ENCODE measurements at regions not wholly inside any gene's neighbourhood (a gene's known extent, or its start where the extent isn't known, plus 50 kb on each side); places are given as distances from the start of the nearest gene placed in this dataset.

DNA sequence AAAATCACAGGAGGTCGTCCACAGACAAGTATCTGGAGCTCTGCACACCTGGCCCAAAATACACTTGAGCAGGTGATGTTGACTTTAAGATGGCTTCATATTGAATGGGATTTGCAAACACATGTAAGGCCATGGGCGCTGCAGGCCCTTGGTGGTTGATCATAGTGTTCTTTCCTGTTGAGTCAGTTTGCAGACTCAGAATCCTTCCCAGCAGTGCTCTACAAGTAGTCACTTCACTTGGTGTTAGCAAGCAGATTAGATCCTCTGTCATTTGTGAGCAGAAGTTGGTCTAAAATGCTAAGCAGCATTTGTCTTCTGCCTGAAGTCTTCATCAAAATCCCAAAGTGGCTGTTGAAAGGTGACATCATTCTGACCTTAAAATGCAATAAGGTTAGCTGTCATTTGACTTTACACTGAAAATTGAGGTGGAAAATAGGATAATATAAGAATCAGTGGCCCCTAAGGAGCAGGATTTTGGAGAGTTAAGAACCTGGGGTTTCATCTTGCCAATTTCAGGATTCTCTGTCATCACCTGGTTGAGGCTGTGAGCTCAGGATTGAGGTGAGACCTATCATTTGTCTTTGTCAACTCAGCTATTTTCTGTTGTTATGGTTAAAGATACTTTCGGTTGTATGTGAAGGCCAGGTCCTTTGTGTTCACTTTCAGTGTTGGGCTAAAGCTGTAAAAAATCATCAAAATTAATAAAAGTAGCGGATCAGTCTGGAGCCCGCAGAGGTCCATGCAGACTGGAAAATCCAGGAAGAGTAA is 114.5 kb downstream of the LRRC70 start:
- DNase-seq = no peak
- no peaks in the 10 kb centered on the region for H3K36me3 ChIP-seq
- no peak overlapping the region for H3K27ac ChIP-seq
- TF ChIP-seq, protein P1, sequence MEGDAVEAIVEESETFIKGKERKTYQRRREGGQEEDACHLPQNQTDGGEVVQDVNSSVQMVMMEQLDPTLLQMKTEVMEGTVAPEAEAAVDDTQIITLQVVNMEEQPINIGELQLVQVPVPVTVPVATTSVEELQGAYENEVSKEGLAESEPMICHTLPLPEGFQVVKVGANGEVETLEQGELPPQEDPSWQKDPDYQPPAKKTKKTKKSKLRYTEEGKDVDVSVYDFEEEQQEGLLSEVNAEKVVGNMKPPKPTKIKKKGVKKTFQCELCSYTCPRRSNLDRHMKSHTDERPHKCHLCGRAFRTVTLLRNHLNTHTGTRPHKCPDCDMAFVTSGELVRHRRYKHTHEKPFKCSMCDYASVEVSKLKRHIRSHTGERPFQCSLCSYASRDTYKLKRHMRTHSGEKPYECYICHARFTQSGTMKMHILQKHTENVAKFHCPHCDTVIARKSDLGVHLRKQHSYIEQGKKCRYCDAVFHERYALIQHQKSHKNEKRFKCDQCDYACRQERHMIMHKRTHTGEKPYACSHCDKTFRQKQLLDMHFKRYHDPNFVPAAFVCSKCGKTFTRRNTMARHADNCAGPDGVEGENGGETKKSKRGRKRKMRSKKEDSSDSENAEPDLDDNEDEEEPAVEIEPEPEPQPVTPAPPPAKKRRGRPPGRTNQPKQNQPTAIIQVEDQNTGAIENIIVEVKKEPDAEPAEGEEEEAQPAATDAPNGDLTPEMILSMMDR (IDR thresholded peaks at IDR 0.05) = no peak
- H3K4me1 ChIP-seq = no peaks in the 10 kb centered on the region
- H3K27me3 ChIP-seq = no peaks in the 10 kb centered on the region
- no peaks in the 10 kb centered on the region for H3K9me3 ChIP-seq
- intact Hi-C loops (cut with DNase I; ENCODE audit: low total_unique reads) = no loop called here
- H3K4me3 ChIP-seq = no peak overlapping the region

DNA sequence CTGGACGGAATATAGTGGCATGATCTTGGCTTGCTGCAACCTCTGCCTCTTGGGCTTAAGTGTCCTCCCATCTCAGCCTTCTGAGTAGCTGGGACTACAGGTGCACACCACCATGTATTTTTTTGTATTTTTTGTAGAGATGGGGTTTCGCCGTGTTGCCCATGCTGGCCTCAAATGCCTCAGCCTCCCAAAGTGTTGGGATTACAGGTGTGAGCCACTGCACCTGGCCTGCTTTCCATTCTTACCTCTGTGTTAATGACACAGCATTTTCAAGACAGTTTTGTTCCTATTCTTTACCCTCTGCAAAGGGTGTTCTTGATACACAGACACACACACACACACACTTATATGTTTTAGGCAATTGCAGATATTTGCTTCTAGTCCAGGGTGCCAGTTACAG is 113.3 kb downstream of the LRRC70 start:
- no peaks in the 10 kb centered on the region for H3K4me1 ChIP-seq
- no peaks in the 10 kb centered on the region for H3K27me3 ChIP-seq
- TF ChIP-seq, protein P1 (IDR thresholded peaks at IDR 0.05) = no peak
- no peaks in the 10 kb centered on the region for H3K36me3 ChIP-seq
- H3K27ac ChIP-seq = no peak overlapping the region
- no peak overlapping the region for H3K4me3 ChIP-seq
- no peak for DNase-seq
- no peaks in the 10 kb centered on the region for H3K9me3 ChIP-seq
- intact Hi-C loops (cut with DNase I; ENCODE audit: low total_unique reads) = no loop called here

DNA sequence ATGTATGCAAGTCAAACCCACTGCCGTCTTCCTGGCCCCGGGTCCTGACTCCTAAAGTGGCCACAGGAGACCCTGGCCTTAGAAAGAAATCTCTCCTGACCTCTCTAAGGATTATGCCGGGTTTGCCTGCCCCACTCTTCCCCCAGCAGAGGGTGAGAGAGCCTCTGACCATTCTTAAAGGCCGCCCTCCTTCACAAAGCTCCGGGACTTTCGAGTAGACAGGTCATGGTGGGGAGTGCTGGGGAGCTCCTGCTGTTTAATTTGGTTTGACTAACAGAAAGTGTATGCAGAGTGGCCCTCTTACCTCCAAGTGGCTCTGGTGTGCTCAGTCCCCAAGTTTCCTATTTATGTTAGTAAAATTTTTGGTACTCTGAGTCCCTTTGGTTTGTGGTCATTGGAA is 111.8 kb downstream of the LRRC70 start:
- no peaks in the 10 kb centered on the region for H3K36me3 ChIP-seq
- H3K9me3 ChIP-seq = no peaks in the 10 kb centered on the region
- H3K4me3 ChIP-seq = no peak overlapping the region
- no peaks in the 10 kb centered on the region for H3K4me1 ChIP-seq
- intact Hi-C loops (cut with DNase I; ENCODE audit: low total_unique reads) = no loop called here
- TF ChIP-seq, protein P1 (IDR thresholded peaks at IDR 0.05) = no peak
- no peak overlapping the region for H3K27ac ChIP-seq
- no peaks in the 10 kb centered on the region for H3K27me3 ChIP-seq
- DNase-seq = no peak

DNA sequence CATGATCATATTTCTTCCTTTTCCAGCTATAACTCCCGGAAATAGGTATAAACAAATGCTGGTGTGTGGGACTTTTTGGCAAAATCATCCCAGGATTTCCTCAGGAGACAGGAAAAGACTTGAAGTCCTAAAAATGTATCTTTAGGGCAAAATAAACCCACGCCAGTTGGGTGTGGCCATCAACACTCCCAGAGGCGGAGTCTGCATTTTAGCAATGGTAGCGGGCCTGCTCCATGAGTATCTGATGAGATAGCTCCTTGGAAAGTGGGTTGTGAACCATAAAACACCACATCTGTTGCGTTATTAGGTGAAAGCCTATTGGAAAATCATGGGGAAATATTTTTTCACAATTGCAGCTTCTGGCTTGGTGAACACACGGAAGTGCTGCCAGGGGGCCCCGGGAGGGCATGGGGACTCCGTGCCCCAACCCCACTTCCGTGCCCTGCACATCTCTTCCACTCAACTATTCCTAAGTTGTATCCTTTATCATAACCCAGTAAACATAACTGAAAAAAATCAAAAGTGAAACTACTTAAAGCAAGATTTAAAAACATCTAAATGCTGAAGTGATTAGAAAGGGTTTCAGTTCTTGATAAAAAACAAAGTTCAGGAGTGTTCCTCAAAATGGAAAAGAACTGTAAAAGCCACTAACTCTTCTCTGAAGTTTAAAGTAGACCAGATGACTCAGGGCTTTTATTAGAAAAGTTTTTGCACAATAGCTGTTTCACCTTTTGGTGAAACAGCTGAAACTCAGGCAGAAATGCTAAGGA is 111.2 kb downstream of the LRRC70 start:
- TF ChIP-seq, protein P1 (IDR thresholded peaks at IDR 0.05) = no peak
- Histone ChIP-seq H3K27me3 (no peaks in the 10 kb centered on the region), H3K4me1 (no peaks in the 10 kb centered on the region), H3K36me3 (no peaks in the 10 kb centered on the region), H3K9me3 (no peaks in the 10 kb centered on the region), H3K27ac (no peak overlapping the region), H3K4me3 (no peak overlapping the region)
- no peak for DNase-seq
- intact Hi-C loops (cut with DNase I; ENCODE audit: low total_unique reads) = no loop called here

DNA sequence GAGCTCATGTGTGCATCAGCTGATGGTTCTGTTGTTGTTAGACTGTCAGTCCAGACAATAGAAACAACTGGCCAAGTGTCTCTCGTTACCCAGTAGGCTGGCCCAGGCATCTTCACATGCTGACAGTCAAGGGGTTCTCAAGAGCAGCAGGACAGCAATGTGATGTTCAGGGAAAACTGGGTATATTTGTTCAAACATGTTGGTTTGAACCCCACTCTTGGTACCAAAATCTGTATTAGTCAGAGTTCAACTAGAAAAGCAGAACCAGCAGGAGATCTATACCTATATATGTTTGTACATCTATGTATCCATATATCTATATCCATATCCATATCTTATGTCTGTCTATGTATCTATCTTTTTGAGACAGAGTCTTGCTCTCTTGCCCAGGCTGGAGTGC is 108.1 kb downstream of the LRRC70 start:
- H3K9me3 ChIP-seq = no peaks in the 10 kb centered on the region
- H3K4me3 ChIP-seq = no peak overlapping the region
- H3K4me1 ChIP-seq = no peaks in the 10 kb centered on the region
- TF ChIP-seq, protein P1 (IDR thresholded peaks at IDR 0.05) = no peak
- no peaks in the 10 kb centered on the region for H3K36me3 ChIP-seq
- DNase-seq = no peak
- intact Hi-C loops (cut with DNase I; ENCODE audit: low total_unique reads) = no loop called here
- no peaks in the 10 kb centered on the region for H3K27me3 ChIP-seq
- H3K27ac ChIP-seq = no peak overlapping the region

Data from tibial artery (tissue), 4 donors.